ENCODE measurements at regions not wholly inside any gene's neighbourhood (a gene's known extent, or its start where the extent isn't known, plus 50 kb on each side); places are given as distances from the start of the nearest gene placed in this dataset.
A peak's percentile ranks its signal among the peaks of the same experiment; 100 is the strongest.
"Not testable (repeated sequence)": the region's sequence is repeated elsewhere in the genome, so short reads cannot be mapped to it uniquely, and the experiment has no call there.

DNA sequence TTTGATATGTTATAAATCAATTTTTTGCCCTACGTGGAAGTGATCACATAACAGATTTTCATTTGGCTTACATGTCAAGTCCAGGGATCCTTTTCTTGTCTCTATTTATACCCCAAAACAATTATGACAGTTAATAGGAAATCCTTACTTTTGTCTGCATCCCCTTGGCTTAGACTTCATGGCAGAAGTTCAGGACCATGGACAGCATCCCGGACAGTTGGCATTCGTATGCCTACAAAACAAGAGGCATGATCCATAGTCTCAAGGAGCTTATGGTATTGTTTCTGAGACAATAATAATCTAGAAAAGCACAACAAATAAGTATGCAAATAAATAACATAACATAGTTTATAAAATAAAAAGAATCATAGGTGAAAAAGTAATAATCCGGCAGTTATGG, 214.3 kb upstream of the GRIA1 start:
- TF ChIP-seq, protein P1, sequence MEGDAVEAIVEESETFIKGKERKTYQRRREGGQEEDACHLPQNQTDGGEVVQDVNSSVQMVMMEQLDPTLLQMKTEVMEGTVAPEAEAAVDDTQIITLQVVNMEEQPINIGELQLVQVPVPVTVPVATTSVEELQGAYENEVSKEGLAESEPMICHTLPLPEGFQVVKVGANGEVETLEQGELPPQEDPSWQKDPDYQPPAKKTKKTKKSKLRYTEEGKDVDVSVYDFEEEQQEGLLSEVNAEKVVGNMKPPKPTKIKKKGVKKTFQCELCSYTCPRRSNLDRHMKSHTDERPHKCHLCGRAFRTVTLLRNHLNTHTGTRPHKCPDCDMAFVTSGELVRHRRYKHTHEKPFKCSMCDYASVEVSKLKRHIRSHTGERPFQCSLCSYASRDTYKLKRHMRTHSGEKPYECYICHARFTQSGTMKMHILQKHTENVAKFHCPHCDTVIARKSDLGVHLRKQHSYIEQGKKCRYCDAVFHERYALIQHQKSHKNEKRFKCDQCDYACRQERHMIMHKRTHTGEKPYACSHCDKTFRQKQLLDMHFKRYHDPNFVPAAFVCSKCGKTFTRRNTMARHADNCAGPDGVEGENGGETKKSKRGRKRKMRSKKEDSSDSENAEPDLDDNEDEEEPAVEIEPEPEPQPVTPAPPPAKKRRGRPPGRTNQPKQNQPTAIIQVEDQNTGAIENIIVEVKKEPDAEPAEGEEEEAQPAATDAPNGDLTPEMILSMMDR (IDR thresholded peaks at IDR 0.05; ENCODE audit: low read depth, low read length): no peak
- H3K4me3 ChIP-seq (replicated peaks in 1 of 2; ENCODE audit: low read depth in 2 of 2, low read length in 2 of 2): no peak overlapping the region
- DNase-seq (ENCODE audit: low read depth in 2 of 2): peak; percentile 37 to 57

DNA sequence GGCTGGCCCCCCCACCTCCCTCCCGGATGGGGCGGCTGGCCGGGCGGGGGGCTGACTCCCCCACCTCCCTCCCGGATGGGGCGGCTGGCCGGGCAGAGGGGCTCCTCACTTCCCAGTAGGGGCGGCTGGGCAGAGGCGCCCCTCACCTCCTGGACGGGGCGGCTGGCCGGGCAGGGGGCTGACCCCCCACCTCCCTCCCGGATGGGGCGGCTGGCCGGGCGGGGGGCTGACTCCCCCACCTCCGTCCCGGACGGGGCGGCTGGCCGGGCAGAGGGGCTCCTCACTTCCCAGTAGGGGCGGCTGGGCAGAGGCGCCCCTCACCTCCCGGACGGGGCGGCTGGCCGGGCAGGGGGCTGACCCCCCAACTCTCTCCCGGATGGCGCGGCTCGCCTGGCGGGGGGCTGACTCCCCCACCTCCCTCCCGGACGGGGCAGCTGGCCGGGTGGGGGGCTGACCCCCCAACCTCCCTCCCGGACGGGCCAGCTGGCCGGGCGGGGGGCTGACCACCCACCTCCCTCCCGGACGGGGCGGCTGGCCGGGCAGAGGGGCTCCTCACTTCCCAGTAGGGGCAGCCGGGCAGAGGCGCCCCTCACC, 194.1 kb upstream of the GRIA1 start:
- not testable (repeated sequence) for DNase-seq (ENCODE audit: low read depth in 2 of 2); H3K4me3 ChIP-seq (replicated peaks in 1 of 2; ENCODE audit: low read depth in 2 of 2, low read length in 2 of 2)

DNA sequence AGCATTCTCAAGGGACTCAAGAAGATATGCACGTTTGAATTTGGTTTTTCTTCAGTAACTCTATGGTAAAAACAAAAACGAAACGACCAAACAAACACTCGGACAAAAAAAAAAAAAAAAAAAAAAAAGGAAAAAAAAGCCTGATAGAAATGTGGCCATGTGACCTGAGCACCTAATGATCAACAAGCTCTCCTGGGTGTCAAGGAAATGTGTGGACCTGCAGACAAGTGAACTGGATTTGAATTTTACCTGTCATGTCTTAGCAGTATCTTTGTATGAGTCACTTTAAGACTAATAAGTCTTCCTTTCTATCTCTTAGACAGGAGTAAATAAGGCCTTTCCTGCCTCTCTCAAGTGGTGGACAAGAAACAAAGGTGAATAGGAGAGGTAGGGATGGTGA, 190.6 kb upstream of the GRIA1 start:
- DNase-seq (ENCODE audit: low read depth in 2 of 2): no peak
- no peak overlapping the region for H3K4me3 ChIP-seq (replicated peaks in 1 of 2; ENCODE audit: low read depth in 2 of 2, low read length in 2 of 2)
- TF ChIP-seq, protein P1 (IDR thresholded peaks at IDR 0.05; ENCODE audit: low read depth, low read length): no peak

DNA sequence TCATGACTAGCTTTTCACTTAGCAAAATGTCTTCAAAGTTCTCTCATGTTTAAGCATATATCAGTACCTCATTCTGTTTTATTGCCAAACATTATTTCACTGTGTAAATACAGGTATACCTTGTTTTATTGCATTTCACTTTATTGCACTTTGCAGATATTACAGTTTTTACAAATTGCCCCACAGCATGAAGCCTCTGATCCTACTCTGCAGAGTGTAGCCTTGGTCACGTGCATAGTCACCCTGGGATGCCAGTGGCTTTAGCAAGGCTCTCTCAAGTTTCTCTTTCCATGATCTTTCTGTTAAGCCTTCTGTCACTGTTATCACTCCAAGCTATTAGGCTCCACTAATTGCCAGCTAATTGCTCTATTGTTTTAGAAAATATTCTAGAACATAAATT, 182.2 kb upstream of the GRIA1 start:
- H3K4me3 ChIP-seq (replicated peaks in 1 of 2; ENCODE audit: low read depth in 2 of 2, low read length in 2 of 2): no peak overlapping the region
- TF ChIP-seq, protein P1 (IDR thresholded peaks at IDR 0.05; ENCODE audit: low read depth, low read length): no peak
- no peak for DNase-seq (ENCODE audit: low read depth in 2 of 2)

DNA sequence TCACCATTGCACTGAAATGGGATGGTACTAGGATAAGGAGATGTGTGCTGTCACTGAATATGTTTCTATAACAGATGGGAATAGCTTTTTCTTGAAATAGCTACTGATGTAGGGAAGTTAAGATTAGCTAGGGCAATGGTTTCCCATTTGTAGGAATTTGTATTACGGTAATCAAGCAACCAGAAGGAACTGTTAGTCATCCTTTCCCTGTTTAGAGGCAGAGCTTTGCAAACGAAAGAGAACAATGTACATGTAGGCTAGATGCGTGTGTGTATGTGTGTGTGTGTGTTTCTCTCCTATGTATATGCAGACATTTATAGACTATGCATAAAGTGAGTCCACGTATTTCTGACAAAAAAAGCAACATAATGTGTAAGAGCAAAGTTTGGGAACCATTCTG, 171.9 kb upstream of the GRIA1 start:
- TF ChIP-seq, protein P1 (IDR thresholded peaks at IDR 0.05; ENCODE audit: low read depth, low read length): no peak
- no peak for DNase-seq (ENCODE audit: low read depth in 2 of 2)
- H3K4me3 ChIP-seq (replicated peaks in 1 of 2; ENCODE audit: low read depth in 2 of 2, low read length in 2 of 2): no peak overlapping the region

DNA sequence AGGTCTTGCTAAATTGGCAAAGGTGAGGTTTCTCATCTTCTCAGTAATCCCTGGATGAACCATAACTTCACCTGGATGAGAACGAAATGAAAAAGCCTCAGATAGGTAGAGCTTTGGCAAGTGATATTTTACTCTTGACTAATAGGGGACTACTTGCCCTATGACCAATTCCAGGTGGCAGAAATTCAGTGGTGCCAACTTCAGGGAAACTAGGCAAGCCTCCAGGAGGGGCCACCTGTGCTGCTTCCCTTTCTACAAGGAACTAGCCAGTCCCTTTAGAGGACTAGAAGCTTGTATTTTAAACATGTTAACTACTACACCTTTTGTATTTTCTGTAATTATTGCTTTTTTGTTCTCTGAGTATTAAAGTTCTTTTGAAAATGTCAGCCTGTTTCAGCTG, 169.0 kb upstream of the GRIA1 start:
- no peak for DNase-seq (ENCODE audit: low read depth in 2 of 2)
- TF ChIP-seq, protein P1 (IDR thresholded peaks at IDR 0.05; ENCODE audit: low read depth, low read length): no peak
- H3K4me3 ChIP-seq (replicated peaks in 1 of 2; ENCODE audit: low read depth in 2 of 2, low read length in 2 of 2): no peak overlapping the region

DNA sequence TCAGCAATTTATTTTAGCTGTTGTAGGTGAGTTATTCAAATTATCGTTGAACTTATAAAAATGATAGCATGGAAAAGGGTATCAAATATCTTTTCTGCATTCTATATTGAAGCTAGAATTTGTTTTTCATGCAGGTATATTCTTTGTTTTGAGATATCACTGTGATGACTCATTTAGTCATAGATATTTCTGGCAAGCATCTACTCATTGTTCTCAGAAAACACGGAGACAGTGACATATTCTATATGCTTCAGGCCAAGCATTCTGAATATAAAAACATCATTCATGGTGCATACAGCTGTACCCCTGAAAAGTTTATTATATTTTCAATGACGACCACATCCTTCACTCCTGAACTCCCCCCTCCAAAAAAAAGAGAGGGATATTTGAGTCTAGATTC, 150.3 kb upstream of the GRIA1 start:
- DNase-seq (ENCODE audit: low read depth in 2 of 2): no peak
- no peak overlapping the region for H3K4me3 ChIP-seq (replicated peaks in 1 of 2; ENCODE audit: low read depth in 2 of 2, low read length in 2 of 2)
- TF ChIP-seq, protein P1 (IDR thresholded peaks at IDR 0.05; ENCODE audit: low read depth, low read length): no peak
